Loucy (cell line): ENCODE measurements at regions not wholly inside any gene's neighbourhood (a gene's known extent, or its start where the extent isn't known, plus 50 kb on each side); places are given as distances from the start of the nearest gene placed in this dataset.

Source experiments
- H2AFZ ChIP-seq: fragments of 200-600 bp; sonication (generic); 2 replicates; pipeline ENCODE4 v1.6.0; 2016; ENCODE audit warnings: antibody characterized with exemption, mild to moderate bottlenecking, low read length, moderate library complexity
- H3F3A ChIP-seq: fragments of 200-600 bp; 2 replicates; pipeline ENCODE4 v1.6.0; 2016; ENCODE audit warnings: antibody characterized with exemption, low read depth, mild to moderate bottlenecking
- H3K27me3 ChIP-seq: fragments of 200-600 bp; sonication (generic); 2 replicates; pipeline ENCODE4 v1.6.1; 2014; ENCODE audit warnings: low read length, mild to moderate bottlenecking; ENCODE audit not compliant: insufficient read depth, poor library complexity, severe bottlenecking
- H3K36me3 ChIP-seq: fragments of 200-600 bp; sonication (generic); 2 replicates; pipeline ENCODE4 v1.6.1; 2016; ENCODE audit warnings: low read length; ENCODE audit not compliant: insufficient read depth
- H3K4me1 ChIP-seq: fragments of 200-600 bp; sonication (generic); 2 replicates; pipeline ENCODE4 v1.5.1; 2014; ENCODE audit warnings: low read length, mild to moderate bottlenecking; ENCODE audit not compliant: insufficient read depth, poor library complexity, severe bottlenecking
- H3K4me2 ChIP-seq: fragments of 200-600 bp; sonication (generic); 2 replicates; pipeline ENCODE4 v1.6.0; 2014; ENCODE audit warnings: antibody characterized with exemption, low read length, low read depth, mild to moderate bottlenecking; ENCODE audit not compliant: poor library complexity, severe bottlenecking
- H3K4me3 ChIP-seq: fragments of 200-600 bp; sonication (generic); 2 replicates; pipeline ENCODE4 v1.5.1; 2014; ENCODE audit warnings: low read length, mild to moderate bottlenecking, mixed read lengths; ENCODE audit not compliant: poor library complexity, severe bottlenecking
- H3K79me2 ChIP-seq: fragments of 200-600 bp; sonication (generic); 2 replicates; pipeline ENCODE4 v1.6.1; 2014; ENCODE audit warnings: low read length; ENCODE audit not compliant: insufficient read depth
- H3K9ac ChIP-seq: fragments of 200-600 bp; sonication (generic); 2 replicates; pipeline ENCODE4 v1.6.0; 2014; ENCODE audit warnings: mild to moderate bottlenecking, low read depth, low read length, moderate library complexity; ENCODE audit not compliant: poor library complexity, severe bottlenecking
- H3K9me2 ChIP-seq: fragments of 200-600 bp; sonication (generic); replicated peaks from 2 replicates; pipeline ENCODE4 v1.6.1; 2016; ENCODE audit warnings: low read depth, low read length, mixed read lengths
- H3K9me3 ChIP-seq: fragments of 200-600 bp; sonication (generic); 2 replicates; pipeline ENCODE4 v1.6.1; 2014; ENCODE audit warnings: mild to moderate bottlenecking, antibody characterized with exemption, low read length, low read depth; ENCODE audit not compliant: insufficient read depth
- H4K20me1 ChIP-seq: fragments of 200-600 bp; sonication (generic); 2 replicates; pipeline ENCODE4 v1.6.0; 2014; ENCODE audit warnings: antibody characterized with exemption, low read length, mild to moderate bottlenecking; ENCODE audit not compliant: insufficient read depth, poor library complexity, severe bottlenecking
- CTCF ChIP-seq: fragments of 200-600 bp; sonication (generic); conservative IDR thresholded peaks from 2 replicates; pipeline ENCODE4 v1.5.1; 2014; ENCODE audit warnings: mild to moderate bottlenecking, antibody characterized with exemption, low read length
- EZH2phosphoT487 ChIP-seq: fragments of 200-600 bp; IDR thresholded peaks from 2 replicates; pipeline ENCODE4 v1.6.1; 2018; ENCODE audit warnings: antibody characterized with exemption, mild to moderate bottlenecking, moderate library complexity, borderline replicate concordance

DNA sequence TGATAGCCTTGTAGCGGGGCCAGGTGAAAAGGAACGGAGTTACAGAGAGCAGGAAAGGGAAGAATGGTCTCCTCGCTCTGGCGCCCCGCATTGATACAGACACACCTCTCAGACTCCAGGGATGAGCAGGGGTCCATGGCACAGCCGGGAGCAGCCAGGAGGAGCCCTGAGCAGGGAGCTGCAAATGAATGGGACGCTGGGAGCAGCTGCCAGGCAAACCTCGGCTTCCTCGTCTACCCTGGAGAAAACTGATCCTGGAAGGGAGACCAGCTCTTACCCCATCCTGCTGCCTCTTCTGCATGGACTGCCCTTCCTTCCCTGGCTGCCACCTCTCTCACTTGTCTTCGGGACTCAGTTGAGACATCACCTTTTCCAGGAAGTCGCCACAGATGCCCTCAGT is 97.3 kb upstream of the MAFB start:
- Histone ChIP-seq H4K20me1 (no peaks in the 10 kb centered on the region), H3F3A (no peaks in the 10 kb centered on the region), H3K4me2 (no peak overlapping the region), H3K9ac (no peak overlapping the region), H3K9me3 (no peaks in the 10 kb centered on the region), H3K9me2 (no peaks in the 10 kb centered on the region), H2AFZ (no peak overlapping the region), H3K79me2 (no peaks in the 10 kb centered on the region), H3K36me3 (no peaks in the 10 kb centered on the region), H3K4me1 (no peaks in the 10 kb centered on the region), H3K4me3 (no peak overlapping the region), H3K27me3 (no peaks in the 10 kb centered on the region)
- no peak for TF ChIP-seq EZH2phosphoT487
- no peak for TF ChIP-seq CTCF

DNA sequence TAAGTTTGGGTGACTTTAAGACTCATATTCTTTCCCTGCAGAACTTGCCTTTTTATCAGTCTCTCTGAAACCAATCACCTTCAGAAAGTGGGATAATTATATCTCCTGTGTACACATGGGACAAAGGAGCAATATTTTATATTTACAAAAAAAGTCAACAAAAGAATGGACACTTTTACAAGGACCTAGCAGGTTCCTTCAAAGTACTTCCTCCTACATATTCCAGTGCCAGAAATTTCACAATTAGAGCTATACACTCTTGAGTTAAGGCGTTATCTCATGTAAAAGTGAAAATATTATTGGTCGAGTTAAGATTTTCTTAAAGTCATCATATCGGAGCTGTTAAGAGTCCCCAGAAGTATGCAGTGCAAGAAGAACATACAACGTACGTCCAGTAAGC is 98.9 kb upstream of the MAFB start:
- no peak overlapping the region for H3K9ac ChIP-seq
- TF ChIP-seq EZH2phosphoT487 (no peak), CTCF (no peak)

GRCh38 chr20:40797425-40797824 is 108.4 kb upstream of the MAFB start:
- no peaks in the 10 kb centered on the region for H3K4me1 ChIP-seq
- H3K4me3 ChIP-seq = no peak overlapping the region
- no peaks in the 10 kb centered on the region for H3K9me3 ChIP-seq
- H3K9ac ChIP-seq = no peak overlapping the region
- no peaks in the 10 kb centered on the region for H3K27me3 ChIP-seq
- no peaks in the 10 kb centered on the region for H3K9me2 ChIP-seq
- H3F3A ChIP-seq = no peaks in the 10 kb centered on the region
- TF ChIP-seq CTCF (peak; percentile 90), EZH2phosphoT487 (no peak)
- H3K36me3 ChIP-seq = no peaks in the 10 kb centered on the region
- no peaks in the 10 kb centered on the region for H3K79me2 ChIP-seq
- H3K4me2 ChIP-seq = no peak overlapping the region
- H4K20me1 ChIP-seq = no peaks in the 10 kb centered on the region
- H2AFZ ChIP-seq = no peak overlapping the region

More for the DNA sequence above, 98.9 kb upstream of the MAFB start:
- Histone ChIP-seq H2AFZ (no peak overlapping the region), H3K27me3 (no peaks in the 10 kb centered on the region), H3K9me3 (no peaks in the 10 kb centered on the region), H3K4me3 (no peak overlapping the region), H3K4me1 (no peaks in the 10 kb centered on the region), H3K9me2 (no peaks in the 10 kb centered on the region), H3F3A (no peaks in the 10 kb centered on the region), H3K4me2 (no peak overlapping the region), H3K79me2 (no peaks in the 10 kb centered on the region), H3K36me3 (no peaks in the 10 kb centered on the region), H4K20me1 (no peaks in the 10 kb centered on the region)
